Neural progenitor cell (in vitro differentiated cells): ENCODE measurements at regions not wholly inside any gene's neighbourhood (a gene's known extent, or its start where the extent isn't known, plus 50 kb on each side); places are given as distances from the start of the nearest gene placed in this dataset.

Source experiments
- DNase-seq: peaks from one replicate; pipeline ENCODE4 v3.0.0-alpha.2; 2016; ENCODE audit warnings: low spot score
- H2AFZ ChIP-seq: fragments of 200-600 bp; sonication (generic); replicated peaks from 2 replicates; pipeline ENCODE4 v1.6.1; 2016; ENCODE audit warnings: antibody characterized with exemption
- H3F3A ChIP-seq: fragments of 200-600 bp; sonication (generic); 2 replicates; pipeline ENCODE4 v1.6.1; 2016; ENCODE audit warnings: antibody characterized with exemption, low read depth
- H3K27ac ChIP-seq: fragments of 200-600 bp; sonication (generic); 2 replicates; pipeline ENCODE4 v1.5.1; 2016; ENCODE audit warnings: mild to moderate bottlenecking
- H3K27me3 ChIP-seq: fragments of 200-600 bp; sonication (generic); 2 replicates; pipeline ENCODE4 v1.6.1; 2016; ENCODE audit warnings: mild to moderate bottlenecking, moderate library complexity
- H3K36me3 ChIP-seq: fragments of 200-600 bp; sonication (generic); 2 replicates; pipeline ENCODE4 v1.5.1; 2016
- H3K4me1 ChIP-seq: fragments of 200-600 bp; sonication (generic); 2 replicates; pipeline ENCODE4 v1.6.1; 2016; ENCODE audit warnings: mixed run types
- H3K4me2 ChIP-seq: fragments of 200-600 bp; sonication (generic); 2 replicates; pipeline ENCODE4 v1.6.1; 2016
- H3K4me3 ChIP-seq: fragments of 200-600 bp; sonication (generic); 2 replicates; pipeline ENCODE4 v1.5.1; 2016
- H3K79me2 ChIP-seq: fragments of 200-600 bp; sonication (generic); 2 replicates; pipeline ENCODE4 v1.6.1; 2016; ENCODE audit warnings: low read depth
- H3K9ac ChIP-seq: fragments of 200-600 bp; sonication (generic); 2 replicates; pipeline ENCODE4 v1.6.1; 2016
- H3K9me3 ChIP-seq: fragments of 200-600 bp; sonication (generic); 2 replicates; pipeline ENCODE4 v1.5.1; 2016; ENCODE audit warnings: low read depth
- H4K20me1 ChIP-seq: fragments of 200-600 bp; sonication (generic); 2 replicates; pipeline ENCODE4 v1.6.1; 2016; ENCODE audit warnings: low read depth
- H3K27ac Mint-ChIP-seq: 3 replicates; pipeline ENCODE4 v1.8.0; 2021; ENCODE audit warnings: mixed read lengths
- H3K27me3 Mint-ChIP-seq: 2 replicates; pipeline ENCODE4 v1.8.0; 2022; ENCODE audit warnings: low read depth, mild to moderate bottlenecking, inconsistent platforms, moderate library complexity, mixed read lengths; ENCODE audit not compliant: insufficient read depth
- H3K36me3 Mint-ChIP-seq: 3 replicates; pipeline ENCODE4 v1.8.0; 2021; ENCODE audit warnings: mixed read lengths
- H3K4me1 Mint-ChIP-seq: 3 replicates; pipeline ENCODE4 v1.8.0; 2021; ENCODE audit warnings: mixed read lengths
- H3K4me3 Mint-ChIP-seq: 3 replicates; pipeline ENCODE4 v1.8.0; 2021; ENCODE audit warnings: mild to moderate bottlenecking, moderate library complexity, mixed read lengths
- H3K9me3 Mint-ChIP-seq: 3 replicates; pipeline ENCODE4 v1.8.0; 2020; ENCODE audit warnings: mixed read lengths
- EZH2 ChIP-seq: fragments of 200-600 bp; sonication (generic); IDR thresholded peaks from 2 replicates; pipeline ENCODE4 v1.6.1; 2017; ENCODE audit warnings: antibody characterized with exemption, mild to moderate bottlenecking, moderate library complexity
- EZH2phosphoT487 ChIP-seq: fragments of 200-600 bp; sonication (generic); IDR thresholded peaks from 2 replicates; pipeline ENCODE4 v1.6.1; 2017; ENCODE audit warnings: antibody characterized with exemption
- TF ChIP-seq, protein P1 (sequence below): fragments of 200-600 bp; sonication (generic); IDR thresholded peaks from 2 replicates; pipeline ENCODE4 v1.5.1; 2017; ENCODE audit warnings: antibody characterized with exemption, mild to moderate bottlenecking

DNA sequence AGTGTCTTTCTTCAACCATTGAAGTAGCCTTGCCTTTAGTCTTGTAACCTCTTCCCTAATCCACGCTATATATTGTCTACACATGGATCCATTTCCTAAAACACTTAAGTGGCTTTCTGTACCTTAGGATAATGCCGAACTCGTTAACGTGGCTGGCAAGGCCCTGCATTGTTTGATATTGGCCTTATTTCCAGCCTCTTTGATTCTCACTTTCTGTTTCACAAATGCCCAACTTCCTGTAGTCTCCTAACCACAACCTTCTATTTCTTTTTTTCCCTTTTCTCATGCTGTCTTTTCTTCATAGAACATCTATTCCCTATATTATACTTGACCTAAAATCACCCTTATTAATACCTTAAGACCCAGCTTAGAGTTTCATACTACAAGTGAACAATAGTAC, 536.0 kb downstream of the LMO4 start:
- no peak overlapping the region for H3K9ac ChIP-seq
- Mint-ChIP-seq H3K27me3 (no peaks in the 10 kb centered on the region), H3K27ac (no peak overlapping the region), H3K4me1 (no peaks in the 10 kb centered on the region), H3K4me3 (no peak overlapping the region), H3K9me3 (peaks cover 6% of the 10 kb centered on the region), H3K36me3 (no peaks in the 10 kb centered on the region)
- DNase-seq: no peak
- peaks cover 5% of the 10 kb centered on the region for H3K4me1 ChIP-seq
- no peak overlapping the region for H3K27ac ChIP-seq
- H4K20me1 ChIP-seq: no peaks in the 10 kb centered on the region
- no peak overlapping the region for H3K4me2 ChIP-seq
- H3F3A ChIP-seq: no peaks in the 10 kb centered on the region
- no peaks in the 10 kb centered on the region for H3K27me3 ChIP-seq
- no peak overlapping the region for H2AFZ ChIP-seq
- no peaks in the 10 kb centered on the region for H3K9me3 ChIP-seq
- no peaks in the 10 kb centered on the region for H3K36me3 ChIP-seq
- H3K79me2 ChIP-seq: no peaks in the 10 kb centered on the region
- no peak for TF ChIP-seq EZH2phosphoT487
- no peak overlapping the region for H3K4me3 ChIP-seq

DNA sequence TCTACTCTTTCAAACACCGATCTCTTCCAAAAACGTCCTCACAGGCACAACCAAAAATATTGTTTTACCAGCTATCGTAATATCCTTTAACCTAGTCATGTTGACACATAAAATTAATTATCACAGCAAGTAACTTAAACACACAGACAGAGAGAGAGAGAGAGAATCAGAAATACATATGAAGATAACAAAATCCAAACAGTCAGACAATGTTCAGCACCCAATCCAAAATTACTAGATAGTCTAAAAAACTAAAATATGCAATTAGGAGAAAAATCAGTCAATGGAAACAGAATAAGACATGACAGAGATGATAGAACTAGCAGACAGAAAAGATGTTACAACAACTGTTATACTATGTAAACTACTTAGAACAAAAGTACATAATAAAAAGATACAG, 537.7 kb downstream of the LMO4 start:
- TF ChIP-seq, protein P1, sequence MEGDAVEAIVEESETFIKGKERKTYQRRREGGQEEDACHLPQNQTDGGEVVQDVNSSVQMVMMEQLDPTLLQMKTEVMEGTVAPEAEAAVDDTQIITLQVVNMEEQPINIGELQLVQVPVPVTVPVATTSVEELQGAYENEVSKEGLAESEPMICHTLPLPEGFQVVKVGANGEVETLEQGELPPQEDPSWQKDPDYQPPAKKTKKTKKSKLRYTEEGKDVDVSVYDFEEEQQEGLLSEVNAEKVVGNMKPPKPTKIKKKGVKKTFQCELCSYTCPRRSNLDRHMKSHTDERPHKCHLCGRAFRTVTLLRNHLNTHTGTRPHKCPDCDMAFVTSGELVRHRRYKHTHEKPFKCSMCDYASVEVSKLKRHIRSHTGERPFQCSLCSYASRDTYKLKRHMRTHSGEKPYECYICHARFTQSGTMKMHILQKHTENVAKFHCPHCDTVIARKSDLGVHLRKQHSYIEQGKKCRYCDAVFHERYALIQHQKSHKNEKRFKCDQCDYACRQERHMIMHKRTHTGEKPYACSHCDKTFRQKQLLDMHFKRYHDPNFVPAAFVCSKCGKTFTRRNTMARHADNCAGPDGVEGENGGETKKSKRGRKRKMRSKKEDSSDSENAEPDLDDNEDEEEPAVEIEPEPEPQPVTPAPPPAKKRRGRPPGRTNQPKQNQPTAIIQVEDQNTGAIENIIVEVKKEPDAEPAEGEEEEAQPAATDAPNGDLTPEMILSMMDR: no peak
- TF ChIP-seq EZH2phosphoT487 (no peak), EZH2 (no peak)
- Histone ChIP-seq H3K27ac (no peak overlapping the region), H3K9ac (no peak overlapping the region), H3K36me3 (no peaks in the 10 kb centered on the region), H4K20me1 (no peaks in the 10 kb centered on the region), H3K79me2 (no peaks in the 10 kb centered on the region), H3K9me3 (no peaks in the 10 kb centered on the region), H3K4me3 (no peak overlapping the region), H3K27me3 (no peaks in the 10 kb centered on the region), H3K4me1 (peaks cover 5% of the 10 kb centered on the region), H2AFZ (no peak overlapping the region), H3F3A (no peaks in the 10 kb centered on the region), H3K4me2 (no peak overlapping the region)
- Mint-ChIP-seq H3K9me3 (peaks cover 6% of the 10 kb centered on the region), H3K4me3 (no peak overlapping the region), H3K36me3 (no peaks in the 10 kb centered on the region), H3K27me3 (no peaks in the 10 kb centered on the region), H3K27ac (no peak overlapping the region), H3K4me1 (no peaks in the 10 kb centered on the region)
- no peak for DNase-seq

DNA sequence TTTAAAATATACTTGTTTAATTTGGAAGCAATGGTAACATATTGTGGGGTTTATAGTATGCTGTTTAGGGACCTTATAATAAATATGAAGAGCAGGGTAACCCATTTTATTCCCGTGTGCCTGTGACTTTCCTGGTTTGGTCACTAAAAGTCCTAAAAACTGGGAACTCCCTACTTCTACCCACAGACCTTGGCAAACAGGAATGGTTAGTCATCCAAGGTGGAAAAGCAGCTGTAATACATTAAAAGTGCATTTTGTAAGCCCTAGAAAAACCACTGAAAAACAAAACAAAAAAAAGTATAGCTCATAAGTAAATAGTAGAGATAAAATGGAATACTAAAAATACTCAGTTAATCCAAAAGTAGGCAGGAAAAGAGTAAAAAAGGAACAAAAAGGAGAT, 538.9 kb downstream of the LMO4 start:
- Histone ChIP-seq H3K9me3 (no peaks in the 10 kb centered on the region), H3K9ac (no peak overlapping the region), H4K20me1 (no peaks in the 10 kb centered on the region), H2AFZ (no peak overlapping the region), H3K27me3 (no peaks in the 10 kb centered on the region), H3F3A (no peaks in the 10 kb centered on the region), H3K4me1 (peaks cover under 1% of the 10 kb centered on the region), H3K36me3 (no peaks in the 10 kb centered on the region), H3K4me2 (no peak overlapping the region), H3K79me2 (no peaks in the 10 kb centered on the region), H3K27ac (no peak overlapping the region), H3K4me3 (no peak overlapping the region)
- Mint-ChIP-seq H3K4me3 (no peak overlapping the region), H3K4me1 (peaks cover 4% of the 10 kb centered on the region), H3K27me3 (no peaks in the 10 kb centered on the region), H3K27ac (no peak overlapping the region), H3K9me3 (peaks cover 6% of the 10 kb centered on the region), H3K36me3 (no peaks in the 10 kb centered on the region)
- TF ChIP-seq, protein P1: no peak
- TF ChIP-seq EZH2 (no peak), EZH2phosphoT487 (no peak)
- no peak for DNase-seq

DNA sequence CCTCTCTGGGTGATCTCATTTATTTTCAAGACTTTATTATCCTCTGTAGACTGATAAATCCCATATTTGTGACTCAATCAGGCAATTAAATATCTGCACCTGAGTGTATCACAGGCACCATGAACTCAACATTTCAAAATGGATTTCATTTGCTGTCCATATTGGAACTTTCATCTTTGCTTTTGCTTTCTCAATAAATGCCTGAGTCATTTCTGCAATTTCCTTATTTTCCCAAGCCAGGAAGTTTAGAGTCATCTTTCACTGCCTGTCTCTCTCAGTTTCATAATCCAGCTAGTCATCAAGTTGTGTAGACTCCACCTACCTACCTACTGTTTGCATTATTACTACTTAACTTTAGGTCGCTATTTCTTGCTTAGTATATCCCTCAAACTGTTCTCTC, 540.9 kb downstream of the LMO4 start:
- H3K27ac Mint-ChIP-seq: no peak overlapping the region
- Histone ChIP-seq H3K27me3 (no peaks in the 10 kb centered on the region), H2AFZ (no peak overlapping the region), H3K4me2 (no peak overlapping the region), H3K9me3 (no peaks in the 10 kb centered on the region), H3K4me1 (no peaks in the 10 kb centered on the region), H3K27ac (no peak overlapping the region), H3K79me2 (no peaks in the 10 kb centered on the region), H3F3A (no peaks in the 10 kb centered on the region), H3K4me3 (no peak overlapping the region), H3K9ac (no peak overlapping the region), H3K36me3 (no peaks in the 10 kb centered on the region), H4K20me1 (no peaks in the 10 kb centered on the region)
- H3K27me3 Mint-ChIP-seq: no peaks in the 10 kb centered on the region
- TF ChIP-seq, protein P1: no peak
- TF ChIP-seq EZH2phosphoT487 (no peak), EZH2 (no peak)
- H3K4me3 Mint-ChIP-seq: no peak overlapping the region
- peaks cover 7% of the 10 kb centered on the region for H3K4me1 Mint-ChIP-seq
- H3K36me3 Mint-ChIP-seq: no peaks in the 10 kb centered on the region
- peaks cover 6% of the 10 kb centered on the region for H3K9me3 Mint-ChIP-seq
- no peak for DNase-seq
